Epithelial cell of proximal tubule (primary cell): ENCODE measurements at regions not wholly inside any gene's neighbourhood (a gene's known extent, or its start where the extent isn't known, plus 50 kb on each side); places are given as distances from the start of the nearest gene placed in this dataset.

Experiments
- DNase-seq: peaks from one replicate; pipeline ENCODE4 v3.0.0-alpha.2; 2011; ENCODE audit warnings: low read depth
- H3K4me3 ChIP-seq: 2 replicates; pipeline ENCODE4 v1.5.1; 2011; ENCODE audit warnings: low read depth, mild to moderate bottlenecking, low read length
- CTCF ChIP-seq: conservative IDR thresholded peaks from 2 replicates; pipeline ENCODE4 v1.5.1; 2012; ENCODE audit warnings: low read depth, mild to moderate bottlenecking, low read length

GRCh38 chr4:141849367-141849766, 213.0 kb downstream of the IL15 start:
- DNase-seq, result no peak
- TF ChIP-seq CTCF, result no peak
- H3K4me3 ChIP-seq, result no peak overlapping the region

GRCh38 chr4:141849778-141850177, 213.4 kb downstream of the IL15 start:
- no peak overlapping the region for H3K4me3 ChIP-seq
- no peak for DNase-seq
- TF ChIP-seq CTCF, result no peak

- DNase-seq, result no peak
- no peak for TF ChIP-seq CTCF
- H3K4me3 ChIP-seq, result no peak overlapping the region
These were observed 215.0 kb downstream of the IL15 start for GRCh38 chr4:141851246-141851891.

GRCh38 chr4:141853091-141853764, 216.8 kb downstream of the IL15 start:
- H3K4me3 ChIP-seq, result no peak overlapping the region
- TF ChIP-seq CTCF, result no peak
- DNase-seq, result peak; percentile 53

GRCh38 chr4:141858437-141858836, 222.1 kb downstream of the IL15 start:
- TF ChIP-seq CTCF, result no peak
- DNase-seq, result no peak
- H3K4me3 ChIP-seq, result no peak overlapping the region

- H3K4me3 ChIP-seq, result no peak overlapping the region
- peak; percentile 59 for TF ChIP-seq CTCF
- DNase-seq, result no peak
These were observed 224.6 kb downstream of the IL15 start for GRCh38 chr4:141860974-141861373.

GRCh38 chr4:141870152-141870551, 233.8 kb downstream of the IL15 start:
- no peak for TF ChIP-seq CTCF
- no peak for DNase-seq
- H3K4me3 ChIP-seq, result no peak overlapping the region
